ENCODE measurements at regions not wholly inside any gene's neighbourhood (a gene's known extent, or its start where the extent isn't known, plus 50 kb on each side); places are given as distances from the start of the nearest gene placed in this dataset.
"Not testable (repeated sequence)": the region's sequence is repeated elsewhere in the genome, so short reads cannot be mapped to it uniquely, and the experiment has no call there.

DNA sequence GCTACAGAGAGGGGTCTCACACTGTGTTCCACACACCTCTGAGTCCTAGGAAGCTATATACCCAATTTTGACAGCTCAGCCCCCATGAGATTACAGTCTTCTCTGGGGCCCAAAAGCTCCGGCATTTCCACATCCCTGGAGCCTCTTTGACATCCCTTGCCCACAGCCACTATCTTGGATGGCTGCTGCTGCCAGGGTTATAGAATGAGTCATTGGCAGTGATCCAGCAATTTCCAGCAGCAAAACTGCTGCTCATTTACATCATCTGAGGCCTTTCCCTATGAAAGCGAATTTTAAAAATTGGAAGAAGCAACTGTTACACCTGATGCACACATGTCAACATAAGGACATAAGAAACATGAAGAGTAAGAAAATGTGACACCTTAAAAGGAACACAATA, 590.7 kb downstream of the MEI4 start:
- no peak for DNase-seq

DNA sequence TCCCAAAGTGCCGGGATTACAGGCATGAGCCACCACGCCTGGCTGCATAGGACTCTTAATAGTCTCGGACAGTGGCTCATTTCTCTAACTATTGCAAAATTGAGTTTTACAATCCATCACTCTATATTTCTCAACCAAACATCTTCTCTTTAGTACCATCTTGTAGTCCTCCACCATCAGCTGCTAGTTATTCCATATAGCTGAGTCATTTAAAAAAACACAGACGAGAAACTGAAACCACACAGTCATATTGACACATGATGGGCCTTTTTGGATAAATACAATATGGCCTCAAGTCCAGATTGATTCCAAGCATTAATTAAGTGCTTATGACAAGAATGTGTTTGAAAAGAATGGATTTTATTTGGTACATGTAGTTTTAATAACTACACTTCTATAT, 599.1 kb downstream of the MEI4 start:
- DNase-seq, result no peak

DNA sequence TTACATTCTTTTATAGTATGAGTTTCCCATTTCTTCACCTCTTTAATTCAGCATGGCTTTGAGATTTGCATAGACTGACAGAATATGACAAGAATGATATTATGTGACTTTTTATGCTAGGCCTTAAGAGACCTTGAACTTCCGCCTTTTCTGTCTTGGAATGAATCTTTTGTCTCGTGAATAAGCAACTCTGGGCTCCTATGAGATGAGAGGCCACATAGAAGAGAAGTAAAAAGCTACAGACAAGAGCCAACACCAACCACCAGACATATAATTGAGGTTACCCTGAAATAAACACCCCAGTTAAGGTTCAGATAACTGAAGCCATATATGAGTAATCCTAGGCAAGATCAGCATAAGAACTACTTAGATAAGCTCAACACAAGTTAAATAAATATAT, 600.8 kb downstream of the MEI4 start:
- no peak for DNase-seq

DNA sequence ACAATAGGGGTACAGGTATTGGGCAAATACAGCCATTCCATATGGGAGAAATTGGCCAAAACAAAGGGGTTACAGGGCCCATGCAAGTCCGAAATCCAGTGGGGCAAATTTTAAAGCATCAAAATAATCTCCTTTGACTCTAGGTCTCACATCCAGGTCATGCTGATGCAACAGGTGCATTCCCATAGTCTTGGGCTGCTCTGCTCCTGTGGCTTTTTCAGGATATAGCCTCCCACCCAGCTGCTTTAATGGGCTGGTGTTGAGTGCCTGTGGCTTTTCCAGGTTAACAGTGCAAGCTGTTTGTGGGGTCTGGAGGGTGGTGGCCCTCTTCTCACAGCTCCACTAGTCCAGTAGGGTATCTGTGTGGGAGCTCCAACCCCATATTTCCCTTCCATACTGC, 607.1 kb downstream of the MEI4 start:
- DNase-seq, result no peak

DNA sequence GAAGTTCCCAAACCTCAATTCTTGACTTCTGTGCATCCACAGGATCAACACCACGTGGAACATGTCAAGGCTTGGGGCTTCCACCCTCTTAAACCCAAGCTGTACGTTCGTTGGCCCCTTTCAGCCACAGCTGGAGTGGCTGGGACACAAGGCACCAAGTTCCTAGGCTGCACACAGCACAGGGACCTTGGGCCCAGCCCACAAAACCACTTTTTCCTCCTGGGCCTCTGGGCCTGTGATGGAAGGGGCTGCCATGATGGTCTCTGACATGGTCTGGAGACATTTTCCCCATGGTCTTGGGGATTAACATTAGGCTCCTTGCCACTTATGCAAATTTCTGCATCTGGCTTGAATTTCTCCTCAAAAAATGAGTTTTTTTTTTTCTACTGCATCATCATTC, 606.9 kb upstream of the IRAK1BP1 start:
- DNase-seq, result not testable (repeated sequence)

DNA sequence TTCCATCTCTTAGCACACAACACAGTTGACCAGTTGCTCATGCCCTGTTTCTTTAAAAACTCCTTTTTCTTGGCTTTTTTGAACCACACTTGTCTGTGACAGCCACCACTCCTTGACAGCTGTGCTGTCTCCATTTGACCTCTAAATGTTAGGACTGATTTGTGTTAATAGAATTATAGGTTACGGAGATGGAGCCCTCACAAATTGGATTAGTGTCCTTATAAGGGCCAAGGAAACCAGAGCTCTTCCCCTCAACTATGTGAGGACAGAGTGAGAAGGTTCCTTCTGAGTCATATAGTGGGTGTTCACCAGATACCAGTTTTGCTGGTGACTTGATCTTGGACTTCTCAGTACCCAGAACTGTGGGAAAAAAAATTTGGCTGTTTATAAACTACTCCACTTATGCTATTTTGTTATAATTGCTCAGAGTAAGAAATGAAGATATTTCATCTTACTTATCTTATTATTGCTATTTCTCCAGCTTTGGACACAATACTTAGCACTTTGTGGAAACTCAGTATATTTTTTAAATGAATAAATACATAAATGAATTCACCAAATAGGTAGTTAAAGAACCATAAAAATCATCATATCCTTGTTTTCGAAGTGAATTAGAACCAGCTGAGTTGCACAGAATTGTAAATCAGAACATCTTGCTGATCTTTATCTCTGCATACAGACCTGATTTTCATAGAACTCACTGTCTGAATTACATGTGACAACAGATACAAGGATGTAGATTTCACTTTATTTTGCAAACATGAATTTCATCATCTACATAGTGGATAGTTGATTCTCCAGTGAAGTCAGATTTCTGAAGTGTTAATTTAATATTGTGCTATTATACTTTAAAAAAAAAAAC, 598.5 kb upstream of the IRAK1BP1 start:
- no peak for DNase-seq

DNA sequence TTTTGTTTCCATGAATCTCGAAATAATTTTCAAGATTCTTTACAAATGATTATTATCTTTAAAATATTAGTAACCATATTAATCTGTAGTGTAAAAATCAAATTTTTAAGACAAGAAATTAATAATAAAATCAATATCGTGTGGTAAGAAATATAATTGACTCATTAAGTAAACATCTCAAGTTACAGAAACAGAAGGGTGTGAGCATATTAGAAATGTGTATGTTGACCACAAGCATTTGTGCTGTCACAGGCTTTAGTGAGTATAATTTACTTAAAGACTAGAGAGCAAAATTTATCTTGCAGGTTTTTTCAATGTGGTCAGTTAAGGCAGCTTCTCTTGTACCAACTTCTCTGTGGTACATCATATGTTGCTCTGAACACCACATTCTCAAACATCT, 566.5 kb upstream of the IRAK1BP1 start:
- DNase-seq, result no peak

DNA sequence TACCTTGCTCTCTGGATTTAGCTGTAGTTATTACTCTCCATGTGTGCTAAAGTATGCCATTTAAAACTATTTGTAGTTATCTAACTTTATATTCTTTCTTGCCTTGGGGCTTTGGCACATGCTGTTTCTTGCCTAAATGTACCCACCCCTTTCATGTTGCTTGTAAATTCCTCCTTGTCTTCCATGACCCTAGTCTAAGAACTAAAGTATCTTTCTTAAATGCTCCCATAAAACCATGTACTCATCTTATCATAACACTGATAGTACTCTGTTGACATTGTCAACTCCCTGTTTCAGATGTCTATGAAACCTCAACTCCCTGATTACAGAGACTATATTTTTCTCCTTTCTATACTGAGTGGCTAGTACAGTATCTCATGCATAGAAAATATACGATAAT, 564.9 kb upstream of the IRAK1BP1 start:
- DNase-seq, result no peak

DNA sequence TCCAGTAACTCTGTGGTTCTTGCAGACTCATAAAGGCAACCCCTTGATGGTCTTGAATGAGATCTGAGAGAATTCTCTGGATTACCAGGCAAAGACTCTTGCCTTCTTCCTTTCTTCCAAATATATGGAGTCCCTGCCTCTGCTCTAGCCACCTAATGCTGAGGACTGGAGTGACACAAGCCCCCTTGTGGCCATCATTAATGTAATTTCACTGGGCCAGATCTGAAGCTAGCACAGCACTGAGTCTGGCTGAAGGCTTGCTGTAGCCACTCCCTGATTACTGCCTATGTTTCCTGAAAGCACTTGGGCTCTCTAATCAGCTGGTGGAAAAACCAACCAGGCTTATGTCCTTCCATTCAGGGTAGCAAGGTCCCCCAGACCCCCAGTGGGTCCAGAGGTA, 559.3 kb upstream of the IRAK1BP1 start:
- no peak for DNase-seq

DNA sequence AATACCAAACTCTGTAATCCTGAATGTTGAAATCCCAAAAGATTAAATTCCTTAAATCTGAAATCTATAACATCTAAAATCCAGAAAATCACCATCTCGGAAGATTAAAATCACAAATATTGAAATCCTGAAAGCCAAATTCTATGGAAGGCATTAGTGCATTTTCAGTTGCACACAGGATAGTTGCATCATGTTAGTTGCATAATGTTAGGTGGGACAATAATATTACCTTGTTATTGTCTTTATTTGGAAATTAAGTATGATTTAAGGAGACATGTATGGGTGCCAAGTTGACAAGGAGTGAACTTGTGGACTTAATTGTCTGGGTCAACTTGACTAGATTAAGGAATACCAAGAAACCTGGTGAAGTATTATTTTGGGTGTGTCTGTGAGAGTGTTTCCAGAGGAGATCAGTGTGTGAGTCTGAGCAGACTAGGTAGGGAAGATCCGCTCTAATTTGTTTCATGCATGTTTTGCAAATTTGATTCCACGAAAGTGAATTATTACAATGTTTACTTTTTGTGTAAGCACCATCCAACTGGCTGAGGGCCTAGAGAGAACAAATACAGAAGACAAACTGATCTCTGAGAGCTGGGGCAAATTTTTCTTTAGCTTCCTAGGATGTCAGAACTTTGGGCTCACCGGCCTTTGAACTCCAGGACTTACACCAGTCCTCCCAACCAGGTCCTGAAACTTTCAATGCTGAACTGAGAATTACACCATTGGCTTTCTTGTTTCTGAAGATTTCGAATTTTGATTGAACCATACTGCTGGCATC, 545.1 kb upstream of the IRAK1BP1 start:
- DNase-seq, result no peak

DNA sequence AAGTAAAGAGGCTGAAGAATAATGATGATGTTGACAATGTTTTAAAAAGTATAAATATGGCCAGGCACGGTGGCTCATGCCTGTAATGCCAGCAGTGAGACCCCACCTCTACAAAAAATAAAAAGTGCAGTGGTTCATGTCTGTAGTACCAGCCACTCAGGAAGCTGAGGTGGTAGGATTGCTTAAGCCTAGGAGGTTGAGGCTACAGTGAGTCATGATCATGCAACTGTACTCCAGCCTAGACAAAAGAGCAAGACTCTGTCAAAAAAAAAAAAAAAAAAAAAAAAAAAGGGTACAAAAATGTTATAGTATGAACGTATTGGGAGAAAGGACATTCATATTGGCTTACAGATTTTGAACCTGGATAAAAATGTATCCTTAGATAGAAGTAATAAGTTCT, 543.1 kb upstream of the IRAK1BP1 start:
- no peak for DNase-seq

DNA sequence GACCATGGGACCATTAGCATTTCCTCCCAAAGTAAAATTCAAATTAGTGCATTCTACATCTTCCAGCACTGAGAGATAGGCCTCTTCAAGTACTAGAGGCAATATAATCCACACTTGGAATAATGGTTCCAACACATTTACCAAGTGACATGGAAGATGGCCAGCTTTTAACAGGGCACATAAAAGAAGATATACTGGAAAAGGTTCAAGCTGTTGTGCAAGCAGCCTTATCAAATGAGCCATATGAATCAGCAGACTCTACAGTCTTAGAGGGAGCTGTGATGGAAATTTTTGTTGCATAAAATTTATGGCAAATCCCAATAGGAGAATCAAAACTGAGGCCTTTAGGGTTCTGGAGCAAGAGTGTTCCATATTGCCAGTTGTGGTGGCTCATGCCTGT, 526.6 kb upstream of the IRAK1BP1 start:
- no peak for DNase-seq

DNA sequence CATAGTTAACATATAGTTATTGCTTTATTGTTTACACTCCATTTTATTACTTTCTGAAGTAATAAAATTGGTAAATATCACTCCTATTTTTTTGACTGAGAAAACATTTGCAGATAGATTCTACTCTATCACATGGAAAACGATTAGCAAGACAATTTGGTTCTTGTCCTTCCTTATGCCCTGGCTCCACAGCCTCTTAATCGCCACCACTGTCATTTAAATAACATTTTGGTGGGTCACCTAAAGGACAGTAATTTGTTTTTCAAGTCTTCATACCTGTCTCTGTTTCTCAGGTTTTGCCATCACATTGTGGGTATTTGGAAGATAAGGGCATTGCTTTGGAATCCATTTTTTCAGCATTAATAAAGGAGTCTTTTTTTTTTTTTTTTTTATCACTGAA, 521.5 kb upstream of the IRAK1BP1 start:
- no peak for DNase-seq

DNA sequence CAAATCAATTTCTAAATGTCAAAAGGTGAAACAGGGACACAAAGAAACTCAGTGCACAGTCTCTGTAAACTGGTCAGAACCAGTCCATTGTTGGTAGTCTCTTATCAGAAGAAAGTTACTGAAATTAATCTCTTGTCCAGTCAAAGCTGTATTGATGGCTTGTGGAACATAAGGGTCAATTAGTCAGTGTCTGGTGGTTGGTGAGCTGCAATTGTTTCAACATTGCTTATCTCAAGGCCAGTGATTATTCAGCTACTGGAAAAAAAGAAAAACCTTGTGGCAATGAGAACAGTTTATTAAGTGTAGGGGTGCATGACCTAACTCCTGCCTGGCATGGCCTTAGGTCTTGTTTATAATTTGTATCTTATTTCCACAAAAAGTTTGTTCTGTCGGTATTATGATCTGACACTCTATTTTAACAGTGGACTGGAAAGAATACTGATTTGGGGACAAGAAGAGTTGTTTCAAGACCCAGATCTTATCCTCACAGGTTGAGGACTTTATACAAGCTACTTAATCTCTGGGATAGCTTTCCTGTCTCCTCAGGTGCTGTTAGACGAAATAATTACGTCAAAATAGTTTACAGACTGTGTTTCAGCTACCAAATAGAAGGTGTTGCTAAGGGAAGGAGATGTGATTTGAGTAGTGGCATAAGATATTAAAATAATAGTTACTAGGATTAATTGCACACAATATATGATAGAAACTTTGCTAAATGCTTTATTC, 520.0 kb upstream of the IRAK1BP1 start:
- DNase-seq, result no peak

DNA sequence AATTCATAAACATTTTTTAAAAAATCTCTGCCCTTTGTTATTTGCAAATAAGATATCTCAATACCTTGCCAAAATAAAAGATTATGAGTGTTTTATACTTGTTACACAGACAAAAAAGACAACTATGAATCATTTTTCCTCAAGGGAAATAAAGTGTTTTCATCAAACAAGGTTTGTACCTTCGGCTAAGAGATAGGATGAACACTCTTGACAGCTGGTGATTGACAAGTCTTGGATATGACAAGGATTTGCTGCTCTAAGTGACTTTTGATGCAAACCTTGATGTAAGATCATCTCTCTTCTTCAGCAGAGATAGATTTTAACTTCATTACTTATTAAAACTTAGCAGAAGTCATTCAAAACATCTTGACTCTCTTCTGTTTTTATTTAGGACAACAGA, 514.3 kb upstream of the IRAK1BP1 start:
- no peak for DNase-seq

DNA sequence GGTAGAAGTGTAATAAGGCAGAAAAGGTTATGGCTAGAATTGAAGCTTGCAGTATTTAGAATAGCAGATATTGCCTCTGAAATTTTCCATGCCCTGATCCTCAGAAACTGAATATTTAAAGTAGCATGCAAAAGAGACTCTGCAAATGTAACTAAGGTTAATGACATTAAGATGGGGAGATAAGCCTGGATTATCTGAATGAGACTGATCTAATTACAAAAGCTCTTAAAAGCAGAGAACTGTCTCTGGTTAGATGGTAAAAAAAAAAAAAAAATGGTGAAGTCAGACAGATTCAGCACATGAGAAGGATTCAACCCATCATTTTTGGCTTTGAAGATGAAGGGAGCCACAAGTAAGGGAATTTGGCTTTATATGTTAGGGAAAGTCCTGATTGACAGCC, 503.7 kb upstream of the IRAK1BP1 start:
- DNase-seq, result no peak

DNA sequence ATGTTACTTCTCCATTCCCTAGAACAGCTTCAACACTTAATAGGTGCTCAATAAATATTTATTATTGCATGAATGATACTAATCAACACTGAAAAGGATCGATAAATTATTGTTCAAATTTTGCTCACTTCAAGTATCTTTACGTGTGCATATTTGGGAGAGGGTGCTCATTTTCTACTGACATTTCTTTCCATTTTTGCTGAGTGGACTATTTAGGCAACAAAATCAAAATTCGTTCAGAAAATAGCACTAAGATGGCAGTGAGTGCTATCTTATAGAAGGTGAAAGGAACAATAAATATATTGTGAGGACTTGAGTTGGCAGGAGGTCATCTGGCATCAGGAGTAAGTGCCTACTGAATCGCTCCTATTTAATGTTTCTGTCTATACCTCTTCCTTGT, 501.9 kb upstream of the IRAK1BP1 start:
- no peak for DNase-seq

DNA sequence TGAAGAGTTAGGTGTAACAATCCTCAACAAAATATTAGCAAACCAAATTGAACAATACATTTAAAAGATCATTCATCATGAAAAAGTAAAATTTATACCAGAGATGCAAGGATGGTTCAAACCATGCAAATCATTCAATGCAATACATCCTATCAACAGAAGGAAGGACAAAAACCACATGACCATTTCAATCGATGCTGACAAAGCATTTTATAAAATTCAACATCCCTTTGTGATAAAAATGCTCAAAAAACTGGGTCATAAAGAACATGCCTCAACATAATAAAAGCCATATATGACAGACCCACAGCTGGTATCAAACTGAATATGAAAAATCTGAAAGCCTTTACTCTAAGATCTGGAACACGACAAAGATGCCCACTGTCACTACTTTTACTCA, 490.3 kb upstream of the IRAK1BP1 start:
- DNase-seq, result no peak

DNA sequence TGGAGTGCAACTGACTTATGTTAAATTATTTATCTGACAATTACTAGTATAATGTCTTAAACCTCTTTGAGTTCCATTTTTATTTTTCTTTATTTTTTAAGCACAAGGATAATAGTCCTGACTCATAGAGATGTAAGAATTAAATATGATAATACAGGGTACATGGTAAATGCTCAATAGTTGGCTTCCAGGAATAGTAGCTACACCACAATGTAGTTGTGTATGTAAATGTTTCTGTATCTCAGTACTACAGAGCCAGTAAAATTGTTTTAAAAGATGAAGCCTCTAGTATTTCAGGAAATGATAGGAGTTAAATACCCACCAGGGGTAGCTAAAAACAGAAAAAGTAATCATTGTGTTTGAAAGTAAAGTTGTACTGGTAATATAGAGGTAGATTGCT, 487.4 kb upstream of the IRAK1BP1 start:
- DNase-seq, result no peak

DNA sequence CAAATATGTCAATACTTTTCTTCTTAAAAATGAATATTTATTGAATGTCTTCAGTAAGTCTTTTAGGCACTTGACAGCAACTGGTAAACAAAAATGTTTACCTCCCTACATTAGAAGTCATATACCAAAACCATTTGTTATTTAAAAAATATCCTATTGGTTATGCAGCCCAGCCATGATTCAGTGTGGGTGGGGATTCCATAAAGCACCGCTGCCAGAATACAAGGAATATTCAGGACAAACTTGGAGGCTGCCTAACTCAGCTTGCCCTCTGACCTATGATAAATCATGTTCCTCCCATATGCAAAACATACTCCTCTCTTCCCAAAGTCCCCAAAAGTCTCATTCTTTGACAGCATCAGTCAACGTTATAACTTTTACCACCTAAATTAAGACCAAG, 486.8 kb upstream of the IRAK1BP1 start:
- DNase-seq, result no peak

DNA sequence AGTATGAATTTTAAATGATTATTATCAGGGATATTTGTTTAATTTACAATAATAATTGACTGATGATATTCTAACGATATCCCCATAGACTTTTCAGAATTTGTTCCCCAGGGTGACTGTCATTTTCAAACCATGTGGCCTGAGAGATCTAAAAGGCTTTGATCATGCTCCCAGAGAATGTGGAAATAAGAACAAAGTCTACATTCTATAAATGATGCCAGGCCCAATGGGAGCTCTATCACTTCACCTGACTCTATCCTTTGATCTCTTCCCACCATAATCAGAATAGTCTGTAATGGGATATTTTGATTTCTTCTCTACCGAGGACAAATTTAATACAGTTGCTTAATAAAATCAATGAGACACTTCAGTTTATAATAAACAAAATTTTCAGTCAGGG, 483.4 kb upstream of the IRAK1BP1 start:
- DNase-seq, result no peak

DNA sequence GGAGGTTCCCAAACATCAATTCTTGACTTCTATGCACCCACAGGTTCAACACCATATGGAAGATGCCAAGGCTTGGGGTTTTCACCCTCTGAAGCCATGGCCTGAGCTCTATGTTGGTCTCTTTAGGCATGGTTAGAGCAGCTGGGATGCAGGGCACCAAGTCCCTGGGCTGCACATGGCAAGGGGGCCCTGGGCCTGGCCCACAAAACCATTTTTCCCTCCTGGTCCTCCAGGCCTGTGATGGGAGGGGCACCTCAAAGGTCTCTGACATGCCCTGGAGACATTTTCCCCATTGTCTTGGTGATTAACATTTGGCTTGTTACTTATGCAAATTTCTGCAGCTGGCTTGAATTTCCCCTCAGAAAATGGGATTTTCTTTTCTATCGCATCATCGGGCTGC, 480.5 kb upstream of the IRAK1BP1 start:
- not testable (repeated sequence) for DNase-seq

DNA sequence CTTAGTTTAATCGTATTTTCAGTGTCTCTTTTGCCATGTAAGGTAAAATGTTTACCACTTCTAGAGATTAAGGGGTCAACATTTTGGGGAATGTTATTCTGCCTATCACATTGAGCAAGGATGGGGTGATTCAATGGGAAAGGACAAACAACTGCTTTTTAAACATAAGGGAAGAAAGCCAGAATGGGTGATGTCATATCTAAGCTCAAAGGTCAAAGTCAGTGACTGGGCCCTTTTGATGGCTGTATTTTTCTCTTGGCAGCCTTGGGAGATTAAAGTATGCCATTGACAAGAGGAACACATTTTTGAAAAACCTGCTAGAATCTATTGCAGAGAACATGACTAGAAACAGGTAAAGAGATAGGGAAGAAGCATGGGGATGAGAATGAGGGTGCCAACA, 477.3 kb upstream of the IRAK1BP1 start:
- no peak for DNase-seq

DNA sequence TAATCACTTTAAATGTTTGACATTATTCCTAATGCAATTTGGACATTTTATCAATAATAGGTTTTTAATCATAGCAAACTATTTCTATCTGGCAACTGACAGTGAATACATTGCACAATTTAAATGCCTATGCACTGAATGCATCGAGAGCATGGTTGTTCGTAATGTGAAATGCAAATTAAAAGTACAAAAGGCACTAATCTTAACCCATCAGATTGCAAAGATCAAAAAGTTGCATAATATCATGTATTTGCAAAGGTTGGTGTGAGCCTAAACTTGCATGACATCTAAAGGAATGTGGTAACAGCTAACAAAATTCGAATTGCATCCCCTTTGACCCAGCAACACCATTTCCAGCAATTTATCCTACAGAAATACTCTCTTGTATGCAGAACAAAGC, 469.9 kb upstream of the IRAK1BP1 start:
- no peak for DNase-seq
